ENCODE measurements at regions not wholly inside any gene's neighbourhood (a gene's known extent, or its start where the extent isn't known, plus 50 kb on each side); places are given as distances from the start of the nearest gene placed in this dataset.
A peak's percentile ranks its signal among the peaks of the same experiment; 100 is the strongest.

- DNase-seq: no peak
Measured at GRCh38 chr13:89673789-89674311, 1673.6 kb upstream of the MIR17HG start.

GRCh38 chr13:89678466-89679121 lies 1668.9 kb upstream of the MIR17HG start:
- DNase-seq: no peak

- DNase-seq: no peak
Measured at GRCh38 chr13:89684896-89685295, 1662.6 kb upstream of the MIR17HG start.

- DNase-seq: no peak
Measured at GRCh38 chr13:89686171-89686570, 1661.3 kb upstream of the MIR17HG start.

- no peak for DNase-seq
Measured at GRCh38 chr13:89687066-89687465, 1660.4 kb upstream of the MIR17HG start.

GRCh38 chr13:89688918-89689317 lies 1658.6 kb upstream of the MIR17HG start:
- DNase-seq: no peak

GRCh38 chr13:89694451-89694850 lies 1653.0 kb upstream of the MIR17HG start:
- DNase-seq: no peak

GRCh38 chr13:89695343-89696257 lies 1651.9 kb upstream of the MIR17HG start:
- DNase-seq: peak in 1 of 2 experiments; percentile 17

GRCh38 chr13:89701913-89702312 lies 1645.6 kb upstream of the MIR17HG start:
- DNase-seq: no peak

GRCh38 chr13:89704040-89704439 lies 1643.4 kb upstream of the MIR17HG start:
- DNase-seq: no peak

GRCh38 chr13:89708013-89708412 lies 1639.5 kb upstream of the MIR17HG start:
- no peak for DNase-seq

- no peak for DNase-seq
Measured at GRCh38 chr13:89721216-89721615, 1626.3 kb upstream of the MIR17HG start.

GRCh38 chr13:89726690-89727435 lies 1620.6 kb upstream of the MIR17HG start:
- DNase-seq: no peak

- no peak for DNase-seq
Measured at GRCh38 chr13:89733829-89734228, 1613.7 kb upstream of the MIR17HG start.

GRCh38 chr13:89737051-89737450 lies 1610.4 kb upstream of the MIR17HG start:
- no peak for DNase-seq

GRCh38 chr13:89738072-89738471 lies 1609.4 kb upstream of the MIR17HG start:
- DNase-seq: no peak

- DNase-seq: no peak
Measured at GRCh38 chr13:89740994-89741685, 1606.3 kb upstream of the MIR17HG start.

- no peak for DNase-seq
Measured at GRCh38 chr13:89746554-89746953, 1600.9 kb upstream of the MIR17HG start.

GRCh38 chr13:89748716-89749115 lies 1598.8 kb upstream of the MIR17HG start:
- no peak for DNase-seq

GRCh38 chr13:89749888-89750287 lies 1597.6 kb upstream of the MIR17HG start:
- DNase-seq: no peak

GRCh38 chr13:89750371-89750770 lies 1597.1 kb upstream of the MIR17HG start:
- no peak for DNase-seq

- no peak for DNase-seq
Measured at GRCh38 chr13:89751432-89751930, 1596.0 kb upstream of the MIR17HG start.

Data from activated T-cell treated with anti-CD3 and anti-CD28 coated beads, Interleukin-2, amount 50 U/mL, for 48 hours (primary cell).